Activated CD8-positive, alpha-beta memory T cell treated with anti-CD3 and anti-CD28 coated beads for 36 hours (primary cell): ENCODE measurements at regions not wholly inside any gene's neighbourhood (a gene's known extent, or its start where the extent isn't known, plus 50 kb on each side); places are given as distances from the start of the nearest gene placed in this dataset.
"Not testable (repeated sequence)": the region's sequence is repeated elsewhere in the genome, so short reads cannot be mapped to it uniquely, and the experiment has no call there.

Experiments
- CTCF ChIA-PET: fragments of 350-600 bp; sonication (Branson Sonifier 250); formaldehyde crosslinking; loops from one replicate; lab custom pipeline; 2021; ENCODE audit warnings: antibody characterized with exemption; lab: Charles Lee
- POLR2A ChIA-PET: fragments of 350-600 bp; sonication (Branson Sonifier 250); formaldehyde crosslinking; loops from one replicate; lab custom pipeline; 2021; ENCODE audit warnings: antibody characterized with exemption; lab: Charles Lee

DNA sequence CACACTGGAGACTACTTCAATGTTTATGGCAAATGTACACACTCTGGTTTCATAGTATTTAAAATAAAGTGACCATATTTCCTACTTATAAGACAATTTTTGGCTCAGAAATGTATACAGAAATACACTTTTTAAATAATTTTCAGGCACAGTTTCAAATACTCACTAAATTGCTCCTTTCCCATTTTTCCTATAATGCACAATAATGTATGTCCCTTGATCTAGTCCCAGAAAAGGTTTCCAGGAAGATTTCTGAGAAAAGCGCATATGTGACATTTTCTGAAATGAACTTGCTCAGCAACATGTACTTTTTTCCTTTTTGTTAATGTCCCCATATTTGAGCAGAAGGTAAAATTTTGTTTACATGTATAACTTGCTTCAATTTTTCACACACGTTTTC, 591.4 kb downstream of the CD109 start:
- ChIA-PET CTCF (no interaction called here), POLR2A (no interaction called here)

DNA sequence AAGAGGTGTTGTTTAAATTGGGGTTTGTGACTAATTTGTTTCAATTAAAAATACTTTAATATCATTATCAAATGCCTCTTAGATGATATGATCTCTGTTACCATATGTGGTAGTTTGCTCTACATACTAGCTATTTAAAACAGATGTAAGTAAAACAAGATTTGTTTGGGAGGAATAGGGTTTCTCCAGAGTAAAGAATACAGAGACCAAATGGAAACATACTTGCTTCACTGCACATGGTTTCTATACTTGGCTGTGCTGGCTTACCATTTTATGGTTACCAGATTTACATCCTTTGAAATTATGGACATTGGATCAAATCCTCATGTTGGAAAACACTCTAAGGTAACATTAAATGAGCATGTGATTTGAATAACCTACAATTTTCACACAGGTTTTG, 588.3 kb downstream of the CD109 start:
- CTCF ChIA-PET = no interaction called here
- POLR2A ChIA-PET = no interaction called here

DNA sequence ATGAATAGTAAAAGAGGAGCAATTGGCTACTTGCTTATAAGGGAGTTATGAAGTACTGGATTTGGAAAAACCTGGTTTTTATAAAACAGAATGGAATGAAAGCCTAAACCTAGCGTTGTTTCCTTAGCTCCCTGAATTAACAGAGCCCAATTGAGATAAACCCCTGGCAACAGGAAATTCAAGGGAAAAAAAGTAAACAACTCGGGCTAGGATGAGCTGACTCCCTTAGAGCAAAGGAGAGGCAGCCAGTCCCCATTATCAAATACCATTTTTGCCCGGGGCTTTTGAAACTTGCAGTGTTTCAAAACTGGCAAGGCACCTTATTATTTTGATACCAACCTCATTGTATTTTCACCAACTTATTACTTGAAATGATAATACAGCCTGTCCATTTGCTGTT, 587.5 kb downstream of the CD109 start:
- ChIA-PET CTCF (no interaction called here), POLR2A (no interaction called here)

DNA sequence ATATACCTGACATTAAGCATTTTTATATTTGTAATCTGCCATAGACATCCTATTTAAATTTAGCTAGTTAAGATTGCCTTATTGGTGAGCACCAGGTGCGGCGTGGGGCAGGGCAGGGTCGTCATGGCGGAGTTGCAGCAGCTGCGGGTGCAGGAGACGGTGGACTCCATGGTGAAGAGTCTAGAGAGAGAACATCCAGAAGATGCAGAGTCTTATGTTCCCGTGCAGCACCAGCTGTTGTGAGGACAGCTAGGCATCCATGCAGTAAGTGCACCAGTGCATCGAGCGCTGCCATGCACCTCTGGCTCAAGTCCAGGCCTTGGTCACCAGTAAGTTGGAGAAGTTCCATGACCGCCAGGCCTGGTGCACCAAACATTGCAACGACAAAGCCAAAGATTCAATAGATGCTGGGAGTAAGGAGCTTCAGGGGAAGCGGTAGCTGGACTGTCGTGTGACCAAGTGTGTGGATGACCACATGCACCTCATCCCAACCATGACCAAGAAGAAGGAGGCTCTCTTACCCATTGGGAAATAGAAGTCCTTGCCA, 586.2 kb downstream of the CD109 start:
- POLR2A ChIA-PET = no interaction called here
- CTCF ChIA-PET = no interaction called here

DNA sequence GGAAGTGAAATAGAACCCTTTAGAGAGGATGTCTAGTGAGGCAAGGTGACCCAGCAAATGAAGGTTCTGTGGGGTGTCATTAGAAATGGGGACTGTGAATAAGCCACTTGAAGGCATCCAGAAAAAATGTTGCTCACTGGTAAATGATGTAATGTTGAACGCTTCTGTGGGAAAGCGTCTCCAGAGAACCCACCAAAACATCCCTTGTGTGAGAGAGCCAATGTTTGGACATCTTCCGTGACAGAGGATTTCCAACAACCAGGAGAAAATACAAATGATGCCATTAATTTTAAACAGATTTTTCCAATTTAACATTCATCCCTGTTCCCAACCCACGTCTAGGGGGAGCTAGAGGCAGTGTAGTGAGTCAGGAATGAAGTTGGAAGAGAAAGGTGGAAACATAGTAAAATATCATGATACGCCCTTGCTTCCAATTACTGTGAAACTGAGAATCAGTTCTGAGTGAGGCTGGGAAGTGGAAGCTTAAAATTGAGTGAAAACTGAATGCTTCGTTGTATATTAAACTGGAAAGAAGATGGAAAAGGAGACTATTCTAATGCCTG, 584.2 kb downstream of the CD109 start:
- ChIA-PET POLR2A (no interaction called here), CTCF (no interaction called here)

DNA sequence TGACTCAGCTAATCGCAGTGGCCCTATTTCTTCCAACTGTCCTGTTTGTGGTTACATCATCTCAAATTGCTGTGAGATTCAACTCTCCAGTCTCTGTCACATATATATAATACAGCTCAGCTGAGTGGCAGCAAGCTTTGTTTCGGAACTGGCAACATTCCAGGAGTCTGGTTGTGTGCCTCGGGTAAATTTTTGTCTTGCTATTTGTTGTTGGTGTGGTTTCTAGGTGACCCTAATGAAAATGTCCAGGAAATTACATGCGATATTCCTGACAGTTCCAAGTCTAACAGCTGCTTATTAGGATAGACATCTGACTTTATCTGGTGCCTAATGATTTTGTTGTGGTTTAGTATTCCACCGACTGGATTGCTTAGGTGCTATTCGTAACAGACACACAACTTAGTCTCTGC, 581.8 kb downstream of the CD109 start:
- ChIA-PET POLR2A (no interaction called here), CTCF (no interaction called here)

DNA sequence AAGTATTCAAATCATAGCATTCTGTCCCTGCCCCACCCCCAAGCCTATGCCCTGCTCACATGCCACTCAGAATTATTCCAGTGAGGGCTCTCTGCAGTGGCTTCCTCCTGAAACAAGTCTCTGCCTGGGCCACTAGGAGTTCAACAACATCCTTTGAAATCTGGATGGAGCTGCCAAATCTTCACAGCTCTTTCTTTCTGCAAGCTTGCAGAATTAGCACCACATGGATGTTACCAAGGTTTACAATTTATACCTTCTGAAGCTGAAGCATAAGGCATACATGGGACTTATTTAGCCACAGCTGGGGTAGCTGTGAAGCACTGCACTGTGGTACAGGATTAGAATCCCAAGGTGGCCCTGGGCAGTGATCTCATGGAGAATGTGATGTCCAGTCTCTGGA, 577.5 kb downstream of the CD109 start:
- ChIA-PET POLR2A (no interaction called here), CTCF (no interaction called here)

DNA sequence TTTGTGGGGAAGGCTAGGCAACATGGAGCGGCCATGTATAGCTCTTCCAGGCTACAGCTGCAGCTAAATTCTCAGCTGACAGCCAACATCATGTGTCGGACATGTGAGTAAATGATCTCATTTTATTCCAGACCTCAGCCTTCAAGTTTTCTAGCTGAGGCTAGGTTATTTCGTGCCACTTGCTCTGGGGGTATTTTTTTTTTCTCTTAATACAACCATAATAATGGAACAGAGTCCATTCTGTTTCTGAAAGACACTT, 573.5 kb downstream of the CD109 start:
- POLR2A ChIA-PET = no interaction called here
- CTCF ChIA-PET = no interaction called here

DNA sequence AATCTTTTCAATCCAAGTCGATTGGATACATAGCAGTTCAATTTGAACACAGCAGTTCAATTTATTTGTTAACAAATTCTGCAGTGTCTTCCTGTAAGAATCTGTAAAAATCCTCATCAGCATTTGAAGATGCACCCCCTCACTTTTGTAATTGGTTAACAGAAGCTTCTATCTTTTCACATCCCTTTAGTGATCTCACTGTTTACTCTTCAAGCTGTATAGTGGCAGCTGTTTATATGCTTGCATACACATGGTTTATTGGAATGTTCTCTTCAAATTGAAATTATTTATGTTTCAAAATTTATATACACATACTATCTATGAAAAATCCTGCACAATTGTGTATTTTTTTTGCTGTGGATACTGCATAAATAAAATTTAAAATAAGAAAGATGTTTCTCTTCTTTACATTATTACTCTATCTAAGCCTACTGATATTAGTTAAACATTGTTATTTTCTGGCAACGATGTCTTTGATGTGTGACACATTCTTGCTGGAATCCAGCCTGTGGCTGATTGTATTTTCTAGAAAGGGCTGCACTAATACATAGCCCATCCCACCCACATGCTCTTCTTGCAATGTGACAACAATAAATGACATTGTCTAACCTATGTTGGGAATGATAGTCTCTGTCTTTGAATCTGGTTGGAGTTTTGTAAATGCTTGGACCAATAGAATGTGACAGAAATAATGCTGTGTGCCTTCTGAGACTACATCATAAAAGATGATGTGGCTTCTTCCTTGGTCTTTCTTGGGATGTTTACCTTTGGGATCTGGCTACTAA, 573.0 kb downstream of the CD109 start:
- CTCF ChIA-PET = no interaction called here
- POLR2A ChIA-PET = no interaction called here

DNA sequence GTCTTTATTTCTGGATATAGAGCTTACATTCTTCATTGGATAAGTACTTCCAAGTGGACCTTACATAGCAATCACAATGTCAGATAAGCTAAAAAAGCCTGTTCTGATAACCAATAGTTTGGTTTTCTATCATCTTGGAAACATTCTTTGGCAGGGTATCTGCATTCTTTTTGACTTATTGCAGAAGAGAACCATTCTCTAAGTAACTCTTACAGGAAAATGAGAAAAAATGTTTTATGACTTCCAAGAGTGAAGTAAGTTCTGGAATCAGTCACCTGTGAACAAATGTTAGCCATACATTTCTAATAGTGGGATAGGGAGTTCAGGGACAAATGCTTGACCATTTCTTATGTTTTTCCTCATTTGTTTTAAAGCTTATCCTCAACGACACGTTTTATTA, 564.0 kb downstream of the CD109 start:
- CTCF ChIA-PET = no interaction called here

DNA sequence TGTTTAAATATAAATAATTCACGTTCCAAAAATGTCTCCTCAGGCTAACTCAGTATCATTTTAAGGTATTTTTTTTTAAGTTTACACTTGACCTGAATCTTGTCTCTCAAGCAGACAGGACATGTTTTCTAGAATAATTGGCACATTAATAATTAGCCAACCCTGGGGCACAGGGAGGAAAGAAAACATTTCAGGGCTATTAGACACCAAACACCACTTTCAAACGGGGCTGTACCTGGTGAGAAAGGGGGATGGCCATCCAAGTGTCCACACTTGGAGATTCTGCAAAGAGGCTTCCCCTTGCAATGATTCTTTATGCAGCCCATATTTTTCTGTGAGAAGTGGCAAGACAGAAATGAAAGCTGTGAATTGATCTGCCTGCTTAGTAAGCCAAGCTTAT, 560.8 kb downstream of the CD109 start:
- ChIA-PET POLR2A (no interaction called here), CTCF (no interaction called here)

More for the DNA sequence above, 564.0 kb downstream of the CD109 start:
- POLR2A ChIA-PET = no interaction called here

DNA sequence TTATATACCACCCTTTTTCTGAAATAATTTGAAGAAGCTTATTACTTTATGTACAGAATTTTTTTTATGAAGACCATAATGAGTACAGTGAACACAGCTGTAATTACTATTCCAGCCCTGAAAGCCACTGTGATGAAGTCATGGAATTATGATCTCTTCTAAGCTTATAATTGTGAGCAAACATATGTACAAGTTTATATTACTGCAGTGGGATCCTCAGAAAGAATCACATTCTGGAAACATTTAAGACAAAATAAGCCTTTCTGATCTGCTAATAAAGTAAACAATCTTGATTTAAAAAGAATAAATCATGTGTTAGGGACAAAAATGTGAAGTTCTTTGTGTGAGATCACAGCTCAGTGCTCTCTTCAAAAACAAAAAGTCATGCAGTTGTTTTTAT, 560.4 kb downstream of the CD109 start:
- POLR2A ChIA-PET = no interaction called here
- CTCF ChIA-PET = no interaction called here

DNA sequence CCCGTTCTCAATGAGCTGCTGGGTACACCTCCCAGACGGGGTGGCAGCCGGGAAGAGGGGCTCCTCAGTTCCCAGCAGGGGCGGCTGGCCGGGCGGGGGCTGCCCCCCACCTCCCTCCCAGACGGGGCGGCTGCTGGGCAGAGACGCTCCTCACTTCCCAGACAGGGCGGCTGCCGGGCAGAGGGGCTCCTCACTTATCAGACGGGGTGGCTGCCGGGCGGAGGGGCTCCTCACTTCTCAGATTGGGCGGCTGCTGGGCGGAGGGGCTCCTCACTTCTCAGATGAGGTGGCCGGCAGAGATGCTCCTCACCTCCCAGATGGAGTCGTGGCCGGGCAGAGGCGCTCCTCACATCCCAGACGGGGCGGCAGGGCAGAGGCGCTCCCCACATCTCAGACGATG, 559.0 kb downstream of the CD109 start:
- POLR2A ChIA-PET, CTCF ChIA-PET: not testable (repeated sequence)

DNA sequence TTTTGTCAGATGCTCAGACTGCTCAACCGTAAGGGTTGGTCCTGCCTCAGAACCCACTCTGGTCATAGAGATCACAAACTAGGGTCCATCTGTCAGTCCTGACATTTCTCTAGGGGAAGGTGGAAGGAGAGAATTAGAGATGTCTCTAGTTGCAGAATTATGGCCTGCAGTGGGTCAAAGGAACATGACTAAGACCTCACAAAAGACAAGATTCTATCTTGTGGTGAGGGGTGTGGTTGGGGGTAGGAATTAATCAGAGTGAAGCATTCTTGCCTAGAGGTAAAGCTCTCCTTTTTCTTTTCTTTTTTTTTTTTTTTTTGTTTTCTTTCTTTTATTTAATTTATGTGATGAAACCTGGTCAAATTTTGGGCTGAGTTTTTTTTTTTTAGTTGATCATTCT, 558.1 kb downstream of the CD109 start:
- CTCF ChIA-PET, POLR2A ChIA-PET: not testable (repeated sequence)

DNA sequence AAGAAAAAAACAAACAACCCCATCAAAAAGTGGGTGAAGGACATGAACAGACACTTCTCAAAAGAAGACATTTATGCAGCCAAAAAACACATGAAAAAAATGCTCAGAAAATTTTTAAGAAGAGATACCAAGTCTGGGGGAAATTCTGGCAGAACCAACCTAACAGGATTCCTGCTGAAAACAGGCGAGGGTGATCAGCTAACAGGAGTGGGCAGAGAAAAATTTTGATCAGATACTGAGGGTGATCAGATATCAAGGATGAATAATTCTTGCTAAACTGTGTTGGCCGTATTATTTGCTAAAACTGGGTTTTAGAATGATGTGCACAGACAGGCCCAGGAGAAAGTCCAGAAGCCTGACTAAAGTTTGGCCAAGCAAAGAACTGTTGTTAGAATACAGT, 557.3 kb downstream of the CD109 start:
- ChIA-PET CTCF (no interaction called here), POLR2A (no interaction called here)

DNA sequence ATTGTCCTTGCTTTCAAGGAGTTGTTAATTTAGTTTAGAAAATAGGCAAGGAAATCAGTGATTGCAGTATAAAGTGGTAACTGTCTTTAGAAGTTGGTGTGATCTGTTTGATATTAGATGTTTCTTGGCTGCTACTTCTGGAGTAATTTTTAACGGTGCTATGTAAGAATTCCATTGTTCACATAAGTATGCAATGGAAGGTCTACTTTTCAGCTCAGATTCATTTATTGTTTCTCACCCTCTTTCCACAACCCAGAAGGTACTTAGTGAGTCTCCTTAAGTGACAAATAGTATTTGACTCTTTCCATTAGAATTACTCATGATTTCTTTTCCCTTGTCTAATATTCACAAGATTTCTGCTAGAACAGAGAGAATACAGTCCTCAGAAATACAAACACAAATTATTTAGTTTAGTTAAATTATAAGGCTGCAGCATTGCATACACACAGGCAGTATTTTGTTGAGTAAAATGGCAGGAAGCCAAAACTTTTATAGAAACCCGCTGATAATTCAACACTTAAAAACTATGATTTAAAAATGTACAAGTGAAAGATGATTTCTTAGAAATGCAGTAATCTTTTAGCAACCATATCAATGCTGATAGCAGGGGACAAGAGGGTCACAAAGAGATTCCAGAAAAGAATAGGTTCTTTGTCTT, 554.3 kb downstream of the CD109 start:
- POLR2A ChIA-PET = no interaction called here

DNA sequence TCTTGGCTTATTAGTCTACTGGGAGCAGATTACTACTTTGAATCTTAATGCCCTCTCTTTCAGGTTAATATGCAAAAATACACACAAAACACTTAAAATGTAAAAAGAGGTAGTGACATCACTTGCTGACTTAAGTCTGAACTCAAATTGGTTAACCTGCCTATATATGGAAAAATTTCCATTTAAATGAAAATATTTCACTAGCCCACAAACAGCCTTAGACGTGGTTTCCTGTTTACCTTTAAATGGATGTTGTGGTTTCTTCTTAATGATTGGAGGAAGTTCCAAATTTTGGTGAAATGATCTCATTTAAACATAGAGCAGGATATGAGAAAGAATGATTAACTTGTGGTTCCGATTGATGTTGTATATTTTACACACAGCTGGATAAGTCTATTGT, 553.7 kb downstream of the CD109 start:
- ChIA-PET CTCF (no interaction called here), POLR2A (no interaction called here)

More for the DNA sequence above, 554.3 kb downstream of the CD109 start:
- CTCF ChIA-PET = no interaction called here

DNA sequence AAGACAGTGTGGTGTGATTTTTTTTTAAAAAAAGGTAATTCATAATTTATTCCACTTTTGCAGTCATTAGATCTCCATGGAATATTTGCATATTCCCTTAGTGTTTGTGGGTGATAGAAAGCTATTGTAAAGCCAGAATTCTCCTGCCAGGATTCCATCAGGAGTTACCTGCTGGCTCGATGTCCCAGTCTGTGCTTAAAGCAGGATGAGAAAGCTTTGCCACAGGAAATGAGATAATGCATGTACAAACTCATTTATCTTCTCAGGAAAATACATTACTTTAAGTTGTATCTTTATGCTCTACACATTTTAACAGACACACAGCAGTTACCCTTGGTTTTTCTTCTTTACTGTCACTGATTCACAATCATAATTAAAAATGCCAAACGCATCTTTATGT, 553.0 kb downstream of the CD109 start:
- CTCF ChIA-PET = no interaction called here
- POLR2A ChIA-PET = no interaction called here

DNA sequence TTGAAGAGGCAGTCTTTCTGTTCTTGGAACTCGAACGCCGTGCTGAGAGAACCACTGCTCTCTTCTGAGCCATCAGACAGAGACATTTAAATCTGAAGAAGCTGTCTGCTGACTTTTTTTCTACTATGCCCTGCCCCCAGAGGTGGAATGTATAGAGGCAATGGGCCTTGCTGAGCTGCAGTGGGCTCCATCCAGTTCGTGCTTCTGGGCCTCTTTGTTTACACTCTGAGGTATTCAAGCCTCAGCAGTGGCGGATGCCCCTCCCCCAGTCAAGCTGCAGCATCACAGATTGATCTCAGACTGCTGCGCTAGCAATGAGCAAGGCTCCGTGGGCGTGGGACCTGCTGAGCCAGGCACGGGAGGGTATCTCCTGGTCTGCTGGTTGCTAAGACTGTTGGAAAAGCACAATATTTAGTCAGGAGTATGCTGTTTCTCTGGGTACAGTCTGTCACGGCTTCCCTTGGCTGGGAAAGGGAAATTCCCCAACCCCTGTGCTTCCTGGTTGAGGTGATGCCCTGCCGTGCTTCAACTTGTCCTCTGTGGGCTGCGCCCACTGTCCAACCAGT, 526.8 kb downstream of the CD109 start:
- ChIA-PET POLR2A (no interaction called here), CTCF (no interaction called here)

DNA sequence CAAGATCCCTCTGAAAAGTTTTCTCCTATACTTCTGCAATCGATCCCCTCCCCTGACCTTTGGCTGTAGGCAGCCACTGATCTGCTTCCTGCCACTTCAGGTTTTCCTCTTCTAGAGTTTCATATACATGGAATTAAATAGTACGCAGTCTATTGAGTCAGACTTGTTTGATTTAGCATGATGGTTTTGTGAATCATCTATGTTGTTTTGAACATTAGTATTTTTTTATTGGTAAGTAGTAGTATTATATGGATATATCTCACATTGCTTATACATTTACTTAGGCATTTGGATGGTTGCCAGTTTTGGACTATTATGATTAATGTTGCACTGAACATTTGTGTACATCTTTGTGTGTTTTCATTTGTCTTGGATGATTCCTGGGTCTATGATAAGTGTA, 518.0 kb downstream of the CD109 start:
- POLR2A ChIA-PET = no interaction called here
- CTCF ChIA-PET = no interaction called here

DNA sequence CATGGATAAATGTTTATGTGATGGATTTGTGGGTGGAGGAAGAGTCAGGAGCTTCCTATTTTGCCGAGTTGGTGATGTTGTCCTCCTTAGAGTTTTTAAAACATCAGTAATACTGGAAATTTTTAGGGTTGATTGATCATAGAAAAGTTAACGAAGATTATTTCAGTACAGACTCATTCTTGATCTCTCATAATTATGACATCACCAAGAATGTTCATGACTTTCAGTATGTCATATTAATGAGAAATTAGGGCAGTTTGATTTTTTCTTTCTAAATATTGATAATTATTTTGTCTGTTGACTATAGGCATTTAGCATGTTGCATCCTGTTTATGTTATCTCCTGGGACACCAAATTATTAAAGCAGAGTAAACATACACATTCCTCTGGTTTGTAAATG, 512.2 kb downstream of the CD109 start:
- ChIA-PET CTCF (no interaction called here), POLR2A (no interaction called here)
